ENCODE measurements at regions not wholly inside any gene's neighbourhood (a gene's known extent, or its start where the extent isn't known, plus 50 kb on each side); places are given as distances from the start of the nearest gene placed in this dataset.
"Not testable (repeated sequence)": the region's sequence is repeated elsewhere in the genome, so short reads cannot be mapped to it uniquely, and the experiment has no call there.

DNA sequence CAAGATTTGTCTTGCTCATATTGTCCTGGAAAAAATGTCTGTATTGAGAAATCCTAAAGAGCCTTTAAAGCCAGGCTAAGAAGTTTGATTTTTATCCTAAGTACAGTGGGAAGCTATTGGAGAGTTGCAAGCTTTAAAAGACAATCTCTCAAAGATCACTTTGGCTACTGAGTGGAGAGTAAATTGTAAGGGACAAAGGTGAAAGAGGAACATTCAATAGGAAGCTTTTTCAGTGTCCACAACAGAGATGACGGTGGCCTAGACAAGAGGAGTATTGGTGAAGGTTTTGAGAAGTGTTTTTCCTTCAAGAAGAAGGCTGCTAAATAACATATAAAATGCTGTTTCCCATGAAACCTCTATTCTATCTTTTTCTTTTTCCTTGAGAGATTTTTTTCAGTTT lies 249.5 kb upstream of the IL12A start:
- DNase-seq, result no peak

GRCh38 chr3:159739969-159740368 lies 248.7 kb upstream of the IL12A start:
- no peak for DNase-seq

DNA sequence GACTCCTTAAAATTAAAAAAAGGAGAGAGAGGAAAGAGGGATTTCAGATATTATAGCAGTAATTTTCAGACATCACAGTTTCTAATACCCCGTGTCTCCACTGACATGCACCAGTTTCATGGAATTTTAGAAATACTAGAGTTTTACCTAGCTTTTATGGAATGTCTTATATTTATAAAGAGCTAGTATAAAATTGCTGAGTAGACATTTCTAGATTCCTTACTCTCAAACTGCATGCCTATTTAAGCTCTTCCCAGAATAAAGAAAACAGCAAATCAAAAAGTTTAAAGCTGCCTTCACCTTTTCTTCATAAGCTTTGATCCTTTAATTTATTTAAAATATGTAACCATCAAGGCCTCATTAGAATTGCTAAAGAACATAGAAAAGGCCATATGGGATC lies 247.4 kb upstream of the IL12A start:
- DNase-seq, result no peak

GRCh38 chr3:159748425-159748824 lies 240.2 kb upstream of the IL12A start:
- DNase-seq, result no peak

- DNase-seq, result no peak
These were observed 239.2 kb upstream of the IL12A start for GRCh38 chr3:159749406-159749805.

DNA sequence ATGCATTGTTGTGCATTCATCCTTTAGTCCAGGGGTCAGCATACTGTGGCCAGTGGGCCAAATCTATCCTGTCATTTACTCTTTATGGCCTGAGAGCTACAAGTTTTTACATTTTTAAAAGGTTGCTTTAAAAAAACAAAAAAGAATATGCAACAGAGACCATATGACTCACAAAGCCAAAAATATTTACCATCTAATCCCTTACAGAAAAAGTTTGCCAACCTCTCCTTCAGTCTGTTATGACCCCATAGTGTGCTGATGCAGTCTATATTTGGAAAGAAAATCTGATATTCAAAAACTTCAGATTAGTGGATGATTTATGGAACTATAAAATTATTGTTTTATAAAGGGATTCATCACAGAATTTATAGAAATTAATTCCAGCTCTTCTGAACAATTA lies 237.5 kb upstream of the IL12A start:
- DNase-seq, result no peak

- peak in 3 of 4 experiments; percentile 9 to 34 (median 19) for DNase-seq
These were observed 236.9 kb upstream of the IL12A start for GRCh38 chr3:159751752-159752151.

GRCh38 chr3:159756279-159757207 lies 232.1 kb upstream of the IL12A start:
- DNase-seq, result not testable (repeated sequence)

DNA sequence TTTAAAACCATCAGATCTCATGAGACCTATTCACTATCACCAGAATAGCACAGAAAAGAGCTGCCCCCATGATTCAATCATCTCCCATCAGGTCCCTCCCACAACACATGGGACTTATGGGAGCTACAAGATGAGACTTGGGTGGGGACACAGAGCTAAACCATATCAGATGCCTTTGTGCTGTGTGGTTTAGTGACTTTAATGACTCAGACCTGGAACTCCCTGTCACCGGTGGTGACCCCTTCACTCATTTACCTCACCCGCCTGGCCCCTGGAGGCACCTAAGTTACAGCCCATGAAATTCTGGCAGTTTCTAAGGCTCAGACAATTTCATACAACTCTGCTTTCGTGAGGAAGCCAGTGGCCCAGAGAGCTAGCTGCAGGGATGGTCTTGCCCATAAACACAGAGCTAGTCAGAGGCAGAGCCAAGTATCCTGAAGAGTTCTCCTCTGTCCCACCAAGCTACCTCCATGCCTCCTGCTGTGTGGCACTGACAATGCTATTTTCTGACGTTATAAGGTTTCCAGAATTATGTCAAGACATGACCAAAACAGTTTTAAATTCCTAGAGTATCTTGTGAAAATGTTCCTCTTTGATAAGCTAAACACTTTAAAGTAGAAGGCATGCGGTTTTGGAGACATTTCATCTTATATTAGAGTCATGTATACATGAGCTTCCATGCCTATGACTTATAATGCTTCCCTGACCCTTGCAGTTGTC lies 231.1 kb upstream of the IL12A start:
- no peak for DNase-seq

DNA sequence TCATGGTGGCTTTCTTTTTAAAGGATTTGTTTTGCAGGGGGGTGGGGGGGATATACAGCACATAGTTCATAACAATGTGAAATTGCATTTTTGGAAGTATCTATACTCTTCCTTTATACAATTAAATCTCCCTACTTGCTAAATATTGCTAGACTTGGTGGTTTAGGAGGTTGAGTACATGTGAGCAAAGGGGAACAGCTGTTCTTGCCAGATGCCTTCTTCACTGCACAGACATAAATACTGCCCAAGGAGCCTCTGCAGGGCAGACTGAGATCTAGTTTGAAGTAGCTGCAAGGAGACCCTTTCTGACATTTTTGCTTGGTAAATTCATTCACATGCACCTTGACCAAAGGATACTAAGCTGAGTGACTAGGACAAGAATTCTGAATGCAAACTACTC lies 228.6 kb upstream of the IL12A start:
- DNase-seq, result no peak

GRCh38 chr3:159761369-159761768 lies 227.3 kb upstream of the IL12A start:
- no peak for DNase-seq

GRCh38 chr3:159761848-159762635 lies 226.6 kb upstream of the IL12A start:
- no peak for DNase-seq

DNA sequence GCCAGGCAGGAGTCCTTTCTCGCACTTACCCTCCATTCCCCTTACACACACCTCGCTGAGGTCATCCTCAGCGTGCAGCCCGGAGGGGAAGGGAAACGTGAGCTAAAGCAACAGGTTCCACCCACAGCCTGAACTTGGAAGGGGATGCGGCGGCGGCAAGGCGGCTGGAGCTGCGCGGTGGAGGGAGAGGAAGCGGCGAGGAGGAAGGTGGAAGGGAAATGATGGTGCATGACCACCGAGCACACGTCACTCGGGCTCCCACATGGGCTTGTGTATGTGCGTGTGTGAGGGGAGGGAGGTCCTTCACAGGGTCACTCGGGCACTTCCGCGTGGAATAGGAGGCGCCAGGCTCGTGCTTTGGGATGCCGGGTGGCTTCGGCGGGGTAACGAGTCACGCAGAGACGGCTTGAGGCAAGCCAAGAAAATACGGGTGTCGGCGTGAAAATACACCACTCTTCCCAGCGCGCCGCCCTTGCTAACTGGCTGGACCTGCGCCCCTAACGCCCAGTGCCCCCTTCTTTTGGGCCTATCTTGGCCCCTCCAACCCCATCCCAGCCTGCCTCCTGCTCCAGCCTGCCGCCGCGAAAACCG lies 225.5 kb upstream of the IL12A start:
- DNase-seq, result peak; percentile 78 to 94 (median 88)

- DNase-seq, result peak; percentile 50 to 75 (median 60)
These were observed 224.8 kb upstream of the IL12A start for GRCh38 chr3:159763602-159764489.

DNA sequence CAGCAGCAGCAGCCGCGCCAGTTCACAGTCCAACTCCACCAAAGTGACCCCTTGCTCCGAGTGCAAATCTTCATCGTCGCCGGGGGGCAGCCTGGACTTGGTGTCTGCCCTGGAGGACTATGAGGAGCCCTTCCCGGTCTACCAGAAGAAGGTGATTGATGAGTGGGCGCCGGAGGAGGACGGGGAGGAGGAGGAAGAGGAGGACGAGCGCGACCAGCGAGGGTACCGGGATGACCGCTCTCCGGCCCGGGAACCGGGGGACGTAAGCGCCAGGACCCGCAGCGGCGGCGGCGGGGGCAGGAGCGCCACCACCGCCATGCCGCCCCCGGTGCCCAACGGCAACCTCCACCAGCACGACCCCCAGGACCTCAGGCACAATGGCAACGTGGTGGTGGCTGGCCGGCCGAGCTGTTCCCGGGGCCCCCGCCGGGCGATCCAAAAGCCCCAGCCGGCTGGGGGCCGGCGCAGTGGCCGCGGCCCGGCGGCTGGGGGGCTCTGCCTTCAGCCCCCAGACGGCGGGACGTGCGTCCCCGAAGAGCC lies 224.1 kb upstream of the IL12A start:
- DNase-seq, result no peak

- peak; percentile 13 to 56 (median 40) for DNase-seq
These were observed 223.4 kb upstream of the IL12A start for GRCh38 chr3:159765030-159765859.

GRCh38 chr3:159765860-159766294 lies 222.8 kb upstream of the IL12A start:
- DNase-seq, result no peak

DNA sequence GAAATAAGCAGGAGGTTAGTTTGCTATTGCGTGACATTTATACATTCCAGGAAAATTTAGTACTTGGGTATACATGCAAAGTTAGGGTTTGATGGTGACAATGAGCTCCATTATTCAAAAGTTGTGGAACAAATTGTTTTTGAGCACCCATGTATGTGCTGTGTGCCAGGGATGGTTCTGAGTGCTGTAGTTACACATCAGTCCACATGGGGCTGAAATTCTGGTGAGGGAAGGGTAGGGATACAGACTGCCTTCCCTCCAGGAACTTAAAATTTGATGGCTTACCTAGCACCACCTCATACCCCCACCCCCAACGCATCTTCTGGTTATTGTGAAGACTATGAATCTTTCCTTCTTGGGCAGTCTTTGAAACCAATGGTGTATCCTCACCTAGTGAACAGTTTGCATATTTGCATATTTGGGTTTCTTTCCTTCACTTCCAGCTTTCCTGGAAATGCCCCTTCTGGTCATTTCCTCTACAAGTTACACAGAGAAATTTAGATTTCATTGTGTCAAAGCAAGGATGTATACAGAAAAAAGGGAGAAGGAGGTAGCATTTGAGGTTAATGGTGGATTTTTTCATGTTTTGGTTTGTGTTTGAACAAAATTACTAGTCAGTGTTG lies 222.0 kb upstream of the IL12A start:
- peak; percentile 17 to 26 (median 20) for DNase-seq

- no peak for DNase-seq
These were observed 217.6 kb upstream of the IL12A start for GRCh38 chr3:159770998-159771397.
